ENCODE measurements at regions not wholly inside any gene's neighbourhood (a gene's known extent, or its start where the extent isn't known, plus 50 kb on each side); places are given as distances from the start of the nearest gene placed in this dataset.

- BruUV-seq (replicated peaks), result no TSS peak
Measured at GRCh38 chr12:75953312-75953906, 78.2 kb downstream of the PHLDA1 start.

GRCh38 chr12:75951399-75952278 lies 79.9 kb downstream of the PHLDA1 start:
- POLR2A ChIA-PET (ENCODE audit: unreplicated experiment), result no interaction called here

More at GRCh38 chr12:75953312-75953906, 78.2 kb downstream of the PHLDA1 start:
- H3F3A ChIP-seq (ENCODE audit: low read length, unreplicated experiment), result peaks cover 3% of the 10 kb centered on the region
- POLR2A ChIA-PET (ENCODE audit: unreplicated experiment), result interaction anchor here (0.6 kb wide), 1 partner anchor 67 kb away, joined by 3 read pairs; no protein-coding TSS in a partner anchor
- peak overlapping the region; percentile 73 for H3K9ac ChIP-seq (ENCODE audit: low read length)
- no peaks in the 10 kb centered on the region for H3K79me2 ChIP-seq (ENCODE audit: low read length)
- peak overlapping the region; percentile 89 for H3K27ac ChIP-seq (ENCODE audit: low read length)
- peak; percentile 54 for DNase-seq
- TF ChIP-seq EZH2phosphoT487 (IDR thresholded peaks at IDR 0.05; ENCODE audit: borderline replicate concordance, low read length) (no peak), CTCF (conservative IDR thresholded peaks at IDR 0.05; ENCODE audit: low read depth, low read length) (no peak), EZH2 (IDR thresholded peaks at IDR 0.05; ENCODE audit: low read length, unreplicated experiment) (no peak)
- intact Hi-C loops (cut with micrococcal nuclease), result loop anchor here (5.0 to 10.0 kb wide), 2 partner anchors 296 to 429 kb away; no protein-coding TSS in a partner anchor
- CTCF ChIA-PET, result interaction anchor here (1.1 to 1.5 kb wide), 2 partner anchors 24 to 71 kb away, joined by 3 read pairs; no protein-coding TSS in a partner anchor
- H3K36me3 ChIP-seq (ENCODE audit: low read depth, low read length), result no peaks in the 10 kb centered on the region
- peak; percentile 38 for ATAC-seq
- H3K9me3 ChIP-seq (ENCODE audit: low read length), result no peaks in the 10 kb centered on the region
- H3K27me3 ChIP-seq (ENCODE audit: low read length), result no peaks in the 10 kb centered on the region
- H3K4me1 ChIP-seq (ENCODE audit: insufficient read depth, low read length), result peaks cover 49% of the 10 kb centered on the region
- no peaks in the 10 kb centered on the region for H3K9me2 ChIP-seq (replicated peaks; ENCODE audit: low read length)
- H4K20me1 ChIP-seq (ENCODE audit: low read length), result no peaks in the 10 kb centered on the region
- H3K4me2 ChIP-seq (ENCODE audit: low read length), result peak overlapping the region; percentile 56
- H3K4me3 ChIP-seq (ENCODE audit: low read length), result no peak overlapping the region
- no peak overlapping the region for H2AFZ ChIP-seq (ENCODE audit: low read length)

GRCh38 chr12:75947156-75947723 lies 84.3 kb downstream of the PHLDA1 start:
- H3K9me3 ChIP-seq (ENCODE audit: low read length), result no peaks in the 10 kb centered on the region
- ChIA-PET POLR2A (ENCODE audit: unreplicated experiment) (no interaction called here), CTCF (no interaction called here)
- DNase-seq, result no peak
- no peak overlapping the region for H2AFZ ChIP-seq (ENCODE audit: low read length)
- peaks cover 41% of the 10 kb centered on the region for H3K4me1 ChIP-seq (ENCODE audit: insufficient read depth, low read length)
- H3K9me2 ChIP-seq (replicated peaks; ENCODE audit: low read length), result no peaks in the 10 kb centered on the region
- TF ChIP-seq CTCF (conservative IDR thresholded peaks at IDR 0.05; ENCODE audit: low read depth, low read length), result no peak
- TF ChIP-seq EZH2 (IDR thresholded peaks at IDR 0.05; ENCODE audit: low read length, unreplicated experiment), result no peak
- TF ChIP-seq EZH2phosphoT487 (IDR thresholded peaks at IDR 0.05; ENCODE audit: borderline replicate concordance, low read length), result no peak
- H3K4me3 ChIP-seq (ENCODE audit: low read length), result no peak overlapping the region
- H3K4me2 ChIP-seq (ENCODE audit: low read length), result no peak overlapping the region
- no peaks in the 10 kb centered on the region for H3K79me2 ChIP-seq (ENCODE audit: low read length)
- BruUV-seq (replicated peaks), result no TSS peak
- no peak overlapping the region for H3K27ac ChIP-seq (ENCODE audit: low read length)
- H3F3A ChIP-seq (ENCODE audit: low read length, unreplicated experiment), result peaks cover 6% of the 10 kb centered on the region
- H3K27me3 ChIP-seq (ENCODE audit: low read length), result no peaks in the 10 kb centered on the region
- intact Hi-C loops (cut with micrococcal nuclease), result no loop called here
- no peaks in the 10 kb centered on the region for H3K36me3 ChIP-seq (ENCODE audit: low read depth, low read length)
- H4K20me1 ChIP-seq (ENCODE audit: low read length), result no peaks in the 10 kb centered on the region
- ATAC-seq, result no peak
- H3K9ac ChIP-seq (ENCODE audit: low read length), result no peak overlapping the region

More at GRCh38 chr12:75951399-75952278, 79.9 kb downstream of the PHLDA1 start:
- H4K20me1 ChIP-seq (ENCODE audit: low read length), result no peaks in the 10 kb centered on the region
- no peak overlapping the region for H3K4me3 ChIP-seq (ENCODE audit: low read length)
- intact Hi-C loops (cut with micrococcal nuclease), result loop anchor here (1.0 to 10.0 kb wide), 3 partner anchors 294 to 427 kb away; no protein-coding TSS in a partner anchor
- TF ChIP-seq EZH2phosphoT487 (IDR thresholded peaks at IDR 0.05; ENCODE audit: borderline replicate concordance, low read length), result no peak
- TF ChIP-seq EZH2 (IDR thresholded peaks at IDR 0.05; ENCODE audit: low read length, unreplicated experiment), result no peak
- peaks cover 49% of the 10 kb centered on the region for H3K4me1 ChIP-seq (ENCODE audit: insufficient read depth, low read length)
- CTCF ChIA-PET, result interaction anchor here (0.6 kb wide), 1 partner anchor 88 kb away, joined by 5 read pairs; no protein-coding TSS in a partner anchor
- H3K9me3 ChIP-seq (ENCODE audit: low read length), result no peaks in the 10 kb centered on the region
- DNase-seq (peak; percentile 78), ATAC-seq (peak; percentile 43)
- H3K79me2 ChIP-seq (ENCODE audit: low read length), result no peaks in the 10 kb centered on the region
- H2AFZ ChIP-seq (ENCODE audit: low read length), result no peak overlapping the region
- no peaks in the 10 kb centered on the region for H3K36me3 ChIP-seq (ENCODE audit: low read depth, low read length)
- peak overlapping the region; percentile 73 for H3K9ac ChIP-seq (ENCODE audit: low read length)
- BruUV-seq (replicated peaks), result TSS peak; percentile 63
- H3F3A ChIP-seq (ENCODE audit: low read length, unreplicated experiment), result peaks cover 3% of the 10 kb centered on the region
- peak overlapping the region; percentile 89 for H3K27ac ChIP-seq (ENCODE audit: low read length)
- peak overlapping the region; percentile 16 for H3K4me2 ChIP-seq (ENCODE audit: low read length)
- H3K9me2 ChIP-seq (replicated peaks; ENCODE audit: low read length), result no peaks in the 10 kb centered on the region
- no peaks in the 10 kb centered on the region for H3K27me3 ChIP-seq (ENCODE audit: low read length)

All from PC-3 (cell line).